PC-9 (cell line): ENCODE measurements at regions not wholly inside any gene's neighbourhood (a gene's known extent, or its start where the extent isn't known, plus 50 kb on each side); places are given as distances from the start of the nearest gene placed in this dataset.

Experiments
- CTCF ChIP-seq: fragments of 200-600 bp; sonication (generic); conservative IDR thresholded peaks from 2 replicates; pipeline ENCODE4 v1.6.1; 2017; ENCODE audit warnings: mixed run types, antibody characterized with exemption, mild to moderate bottlenecking, moderate library complexity
- EZH2 ChIP-seq: fragments of 200-600 bp; sonication (generic); IDR thresholded peaks from 2 replicates; pipeline ENCODE4 v1.8.0; 2017; ENCODE audit warnings: antibody characterized with exemption, low read depth

- no peak for TF ChIP-seq CTCF
- TF ChIP-seq EZH2: no peak
Observed at GRCh38 chr6:156183678-156184077, 593.5 kb upstream of the ARID1B start.
